ENCODE measurements at regions not wholly inside any gene's neighbourhood (a gene's known extent, or its start where the extent isn't known, plus 50 kb on each side); places are given as distances from the start of the nearest gene placed in this dataset.

GRCh38 chr3:163422671-163423070 is 1655.6 kb downstream of the SI start:
- TF ChIP-seq POLR2A (IDR thresholded peaks at IDR 0.05; ENCODE audit: low read depth) (no peak), POLR2AphosphoS5 (IDR thresholded peaks at IDR 0.05) (no peak), CTCF (IDR thresholded peaks at IDR 0.05) (no peak), EP300 (IDR thresholded peaks at IDR 0.05) (no peak)
- Histone ChIP-seq H3K36me3 (no peaks in the 10 kb centered on the region), H3K27me3 (no peaks in the 10 kb centered on the region), H3K9me3 (no peaks in the 10 kb centered on the region), H3K27ac (replicated peaks in 1 of 4) (no peak overlapping the region), H3K4me3 (no peak overlapping the region), H3K4me1 (no peaks in the 10 kb centered on the region)
- intact Hi-C loops (cut with DNase I), result no loop called here
- WGBS, result 84% methylated on average over 3 of the region's 3 CpGs
- DNase-seq (ENCODE audit: extremely low spot score), result no peak

- no peaks in the 10 kb centered on the region for H3K36me3 ChIP-seq
- no peak for DNase-seq (ENCODE audit: extremely low spot score)
- TF ChIP-seq POLR2A (IDR thresholded peaks at IDR 0.05; ENCODE audit: low read depth) (no peak), POLR2AphosphoS5 (IDR thresholded peaks at IDR 0.05) (no peak), EP300 (IDR thresholded peaks at IDR 0.05) (no peak), CTCF (IDR thresholded peaks at IDR 0.05) (no peak)
- no peaks in the 10 kb centered on the region for H3K9me3 ChIP-seq
- no peak overlapping the region for H3K4me3 ChIP-seq
- H3K27ac ChIP-seq (replicated peaks in 1 of 4), result no peak overlapping the region
- no peaks in the 10 kb centered on the region for H3K4me1 ChIP-seq
- no peaks in the 10 kb centered on the region for H3K27me3 ChIP-seq
- 96% methylated on average over 3 of the region's 3 CpGs for WGBS
- intact Hi-C loops (cut with DNase I), result no loop called here
These were observed 1686.7 kb downstream of the SI start for GRCh38 chr3:163391407-163392181.

- H3K4me1 ChIP-seq, result no peaks in the 10 kb centered on the region
- no peak overlapping the region for H3K4me3 ChIP-seq
- DNase-seq (ENCODE audit: extremely low spot score), result no peak
- 82% methylated on average over 1 of the region's 1 CpG for WGBS
- intact Hi-C loops (cut with DNase I), result no loop called here
- H3K27me3 ChIP-seq, result no peaks in the 10 kb centered on the region
- no peaks in the 10 kb centered on the region for H3K9me3 ChIP-seq
- no peak overlapping the region for H3K27ac ChIP-seq (replicated peaks in 1 of 4)
- no peaks in the 10 kb centered on the region for H3K36me3 ChIP-seq
- TF ChIP-seq POLR2AphosphoS5 (IDR thresholded peaks at IDR 0.05) (no peak), CTCF (IDR thresholded peaks at IDR 0.05) (no peak), EP300 (IDR thresholded peaks at IDR 0.05) (no peak), POLR2A (IDR thresholded peaks at IDR 0.05; ENCODE audit: low read depth) (no peak)
These were observed 1693.9 kb downstream of the SI start for GRCh38 chr3:163384383-163384782.

GRCh38 chr3:163382183-163382582 is 1696.1 kb downstream of the SI start:
- Histone ChIP-seq H3K4me1 (no peaks in the 10 kb centered on the region), H3K27ac (replicated peaks in 1 of 4) (no peak overlapping the region), H3K27me3 (no peaks in the 10 kb centered on the region), H3K36me3 (no peaks in the 10 kb centered on the region), H3K4me3 (no peak overlapping the region), H3K9me3 (no peaks in the 10 kb centered on the region)
- no peak for DNase-seq (ENCODE audit: extremely low spot score)
- intact Hi-C loops (cut with DNase I), result no loop called here
- TF ChIP-seq EP300 (IDR thresholded peaks at IDR 0.05) (no peak), CTCF (IDR thresholded peaks at IDR 0.05) (no peak), POLR2A (IDR thresholded peaks at IDR 0.05; ENCODE audit: low read depth) (no peak), POLR2AphosphoS5 (IDR thresholded peaks at IDR 0.05) (no peak)
- 50% methylated on average over 2 of the region's 2 CpGs for WGBS

- intact Hi-C loops (cut with DNase I), result no loop called here
- no peak overlapping the region for H3K27ac ChIP-seq (replicated peaks in 1 of 4)
- no peaks in the 10 kb centered on the region for H3K27me3 ChIP-seq
- H3K36me3 ChIP-seq, result no peaks in the 10 kb centered on the region
- no peaks in the 10 kb centered on the region for H3K9me3 ChIP-seq
- H3K4me3 ChIP-seq, result no peak overlapping the region
- DNase-seq (ENCODE audit: extremely low spot score), result no peak
- TF ChIP-seq POLR2AphosphoS5 (IDR thresholded peaks at IDR 0.05) (no peak), POLR2A (IDR thresholded peaks at IDR 0.05; ENCODE audit: low read depth) (no peak), EP300 (IDR thresholded peaks at IDR 0.05) (no peak)
- peaks cover 0 to 4% (median 0%) of the 10 kb centered on the region in 4 donors for H3K4me1 ChIP-seq
These were observed 1710.1 kb downstream of the SI start for GRCh38 chr3:163368168-163368567.
